OCI-LY3 (cell line): ENCODE measurements at regions not wholly inside any gene's neighbourhood (a gene's known extent, or its start where the extent isn't known, plus 50 kb on each side); places are given as distances from the start of the nearest gene placed in this dataset.

Experiments used
- H2AFZ ChIP-seq: fragments of 200-600, 300-600 bp; shearing (Covaris generic); 2 replicates; pipeline ENCODE4 v1.6.0; 2014; ENCODE audit warnings: antibody characterized with exemption, low read depth, low read length
- H3K27ac ChIP-seq: fragments of 200-600, 300-600 bp; sonication (generic); 2 replicates; pipeline ENCODE4 v1.5.1; 2014; ENCODE audit warnings: mild to moderate bottlenecking, low read length, moderate library complexity, mixed read lengths
- H3K27me3 ChIP-seq: fragments of 200-600, 300-600 bp; sonication (generic); 2 replicates; pipeline ENCODE4 v1.6.1; 2014; ENCODE audit warnings: low read depth, low read length, mixed read lengths
- H3K36me3 ChIP-seq: fragments of 200-600, 300-600 bp; sonication (generic); replicated peaks from 2 replicates; pipeline ENCODE3; 2014; ENCODE audit warnings: low read depth, low read length, mixed read lengths
- H3K4me1 ChIP-seq: fragments of 300-600, 200-600 bp; sonication (generic); 2 replicates; pipeline ENCODE4 v1.6.1; 2014; ENCODE audit warnings: low read length, mixed read lengths
- H3K4me2 ChIP-seq: fragments of 200-600, 300-600 bp; sonication (generic); 2 replicates; pipeline ENCODE4 v1.6.1; 2014; ENCODE audit warnings: low read length, mixed read lengths
- H3K4me3 ChIP-seq: fragments of 300-600, 200-600 bp; sonication (generic); 2 replicates; pipeline ENCODE4 v1.5.1; 2014; ENCODE audit warnings: antibody characterized with exemption, mild to moderate bottlenecking, low read length, moderate library complexity
- H3K79me2 ChIP-seq: fragments of 300-600, 200-600 bp; shearing (Covaris generic); 2 replicates; pipeline ENCODE4 v1.6.1; 2014; ENCODE audit warnings: mild to moderate bottlenecking, low read length, mixed read lengths
- H3K9ac ChIP-seq: fragments of 300-600, 200-600 bp; shearing (Covaris generic); 2 replicates; pipeline ENCODE4 v1.6.0; 2014; ENCODE audit warnings: mild to moderate bottlenecking, low read length, moderate library complexity
- H3K9me3 ChIP-seq: fragments of 200-600, 300-600 bp; shearing (Covaris generic); 2 replicates; pipeline ENCODE4 v1.6.1; 2014; ENCODE audit warnings: low read length, mixed read lengths; ENCODE audit not compliant: insufficient read depth
- H4K20me1 ChIP-seq: fragments of 200-600, 300-600 bp; sonication (generic); 2 replicates; pipeline ENCODE4 v1.6.1; 2016; ENCODE audit warnings: low read length, mixed read lengths; ENCODE audit not compliant: insufficient read depth
- EZH2phosphoT487 ChIP-seq: fragments of 200-600 bp; shearing (Covaris generic); IDR thresholded peaks from 2 replicates; pipeline ENCODE4 v1.6.1; 2018; ENCODE audit warnings: antibody characterized with exemption, mixed run types, low read depth
- TF ChIP-seq, protein P1 (sequence below): fragments of 200-600, 300-600 bp; sonication (generic); IDR thresholded peaks from 2 replicates; pipeline ENCODE4 v1.5.1; 2014; ENCODE audit warnings: antibody characterized with exemption, low read length, low read depth

DNA sequence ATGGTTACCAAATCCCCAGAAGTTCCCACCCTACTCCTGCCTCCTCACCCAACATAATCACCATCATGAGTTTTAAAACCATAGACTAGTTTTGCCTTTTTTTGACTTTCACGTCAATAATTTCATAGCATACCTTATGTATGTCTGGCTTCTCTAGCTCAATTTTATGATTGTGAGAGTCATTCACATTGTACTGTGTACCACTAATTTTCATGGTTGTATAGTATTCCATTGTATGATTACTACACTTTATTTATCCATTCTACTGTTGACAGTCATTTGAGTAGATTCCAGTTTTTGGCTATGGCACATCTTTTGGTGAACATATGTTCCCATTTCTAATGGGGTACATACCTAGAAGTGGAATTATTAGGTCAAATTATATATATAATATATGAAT is 195.3 kb upstream of the TCF21 start:
- H3K9ac ChIP-seq: no peak overlapping the region
- H3K9me3 ChIP-seq: no peaks in the 10 kb centered on the region
- H3K27ac ChIP-seq: no peak overlapping the region
- H3K4me2 ChIP-seq: no peak overlapping the region
- TF ChIP-seq, protein P1, sequence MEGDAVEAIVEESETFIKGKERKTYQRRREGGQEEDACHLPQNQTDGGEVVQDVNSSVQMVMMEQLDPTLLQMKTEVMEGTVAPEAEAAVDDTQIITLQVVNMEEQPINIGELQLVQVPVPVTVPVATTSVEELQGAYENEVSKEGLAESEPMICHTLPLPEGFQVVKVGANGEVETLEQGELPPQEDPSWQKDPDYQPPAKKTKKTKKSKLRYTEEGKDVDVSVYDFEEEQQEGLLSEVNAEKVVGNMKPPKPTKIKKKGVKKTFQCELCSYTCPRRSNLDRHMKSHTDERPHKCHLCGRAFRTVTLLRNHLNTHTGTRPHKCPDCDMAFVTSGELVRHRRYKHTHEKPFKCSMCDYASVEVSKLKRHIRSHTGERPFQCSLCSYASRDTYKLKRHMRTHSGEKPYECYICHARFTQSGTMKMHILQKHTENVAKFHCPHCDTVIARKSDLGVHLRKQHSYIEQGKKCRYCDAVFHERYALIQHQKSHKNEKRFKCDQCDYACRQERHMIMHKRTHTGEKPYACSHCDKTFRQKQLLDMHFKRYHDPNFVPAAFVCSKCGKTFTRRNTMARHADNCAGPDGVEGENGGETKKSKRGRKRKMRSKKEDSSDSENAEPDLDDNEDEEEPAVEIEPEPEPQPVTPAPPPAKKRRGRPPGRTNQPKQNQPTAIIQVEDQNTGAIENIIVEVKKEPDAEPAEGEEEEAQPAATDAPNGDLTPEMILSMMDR: no peak
- no peak for TF ChIP-seq EZH2phosphoT487
- H3K4me1 ChIP-seq: no peaks in the 10 kb centered on the region
- H4K20me1 ChIP-seq: no peaks in the 10 kb centered on the region
- H3K4me3 ChIP-seq: no peak overlapping the region
- no peaks in the 10 kb centered on the region for H3K27me3 ChIP-seq
- H3K79me2 ChIP-seq: no peaks in the 10 kb centered on the region
- H2AFZ ChIP-seq: no peak overlapping the region
- H3K36me3 ChIP-seq: no peaks in the 10 kb centered on the region

DNA sequence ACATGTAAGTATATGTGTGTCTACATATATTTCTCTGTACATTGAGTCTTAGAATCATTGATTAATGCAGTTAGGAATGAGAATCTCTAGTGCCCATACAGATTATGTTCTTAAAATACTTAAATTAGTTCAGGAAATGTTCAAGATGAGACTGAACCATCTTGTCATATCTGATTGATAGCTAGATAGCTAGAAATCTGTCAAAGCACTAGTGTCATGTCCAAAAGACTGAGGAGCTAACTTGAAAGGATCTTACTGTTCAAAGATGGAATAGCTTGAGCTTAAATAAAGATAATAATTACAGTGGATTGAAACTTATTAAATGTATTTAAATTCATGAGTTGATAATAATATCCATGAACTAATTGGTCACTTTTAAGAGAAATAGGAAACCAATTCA is 191.7 kb upstream of the TCF21 start:
- Histone ChIP-seq H3K36me3 (no peaks in the 10 kb centered on the region), H3K27me3 (no peaks in the 10 kb centered on the region), H3K4me3 (no peak overlapping the region), H3K4me1 (no peaks in the 10 kb centered on the region), H4K20me1 (no peaks in the 10 kb centered on the region), H3K9ac (no peak overlapping the region), H3K79me2 (no peaks in the 10 kb centered on the region), H2AFZ (no peak overlapping the region), H3K27ac (no peak overlapping the region), H3K9me3 (no peaks in the 10 kb centered on the region), H3K4me2 (no peak overlapping the region)
- TF ChIP-seq, protein P1: no peak
- no peak for TF ChIP-seq EZH2phosphoT487

DNA sequence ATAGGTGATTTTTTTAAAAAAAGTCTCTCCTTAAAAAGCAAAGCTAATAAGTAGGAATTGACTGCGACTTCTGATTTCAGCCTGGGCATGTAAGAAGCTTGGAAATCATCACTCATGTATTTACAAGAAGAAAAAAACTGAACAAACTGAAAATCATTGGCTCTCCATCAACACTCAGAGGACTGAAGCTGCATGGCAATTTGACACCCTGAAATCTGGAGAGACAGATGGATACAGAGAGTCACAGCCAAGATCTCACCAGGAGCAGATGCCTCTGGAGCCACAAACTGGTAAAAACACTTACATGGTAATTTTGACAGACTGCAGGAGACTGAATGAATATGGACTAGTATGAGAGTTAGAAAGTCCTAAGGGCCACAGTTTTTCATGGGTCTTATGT is 191.2 kb upstream of the TCF21 start:
- Histone ChIP-seq H3K36me3 (no peaks in the 10 kb centered on the region), H3K9me3 (no peaks in the 10 kb centered on the region), H4K20me1 (no peaks in the 10 kb centered on the region), H3K4me3 (no peak overlapping the region), H3K4me2 (no peak overlapping the region), H3K27ac (no peak overlapping the region), H3K27me3 (no peaks in the 10 kb centered on the region), H3K79me2 (no peaks in the 10 kb centered on the region), H3K4me1 (no peaks in the 10 kb centered on the region), H2AFZ (no peak overlapping the region), H3K9ac (no peak overlapping the region)
- TF ChIP-seq EZH2phosphoT487: no peak
- TF ChIP-seq, protein P1: no peak

DNA sequence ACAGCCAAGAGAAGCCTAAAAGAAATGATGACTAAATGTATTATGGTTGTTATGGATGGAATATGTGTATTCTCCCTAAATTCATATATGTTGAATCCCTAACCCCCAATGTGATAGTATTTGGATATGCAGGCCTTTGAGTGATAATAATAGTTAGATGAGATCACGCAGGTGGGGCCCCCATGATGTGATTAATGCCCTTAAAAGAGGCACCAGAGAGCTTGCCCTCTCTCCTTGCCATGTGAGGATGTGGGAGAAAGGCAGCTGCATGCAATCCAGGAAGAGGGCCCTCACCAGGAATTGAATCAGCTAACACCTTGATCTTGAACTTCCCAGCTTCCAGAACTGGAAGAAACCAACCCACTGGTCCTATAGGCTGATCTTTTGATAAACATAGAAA is 190.6 kb upstream of the TCF21 start:
- H3K9ac ChIP-seq: no peak overlapping the region
- no peaks in the 10 kb centered on the region for H3K4me1 ChIP-seq
- no peaks in the 10 kb centered on the region for H3K36me3 ChIP-seq
- no peak overlapping the region for H3K4me3 ChIP-seq
- no peaks in the 10 kb centered on the region for H3K9me3 ChIP-seq
- H4K20me1 ChIP-seq: no peaks in the 10 kb centered on the region
- no peak overlapping the region for H3K4me2 ChIP-seq
- H3K27me3 ChIP-seq: no peaks in the 10 kb centered on the region
- TF ChIP-seq, protein P1: no peak
- no peak overlapping the region for H3K27ac ChIP-seq
- no peak overlapping the region for H2AFZ ChIP-seq
- H3K79me2 ChIP-seq: no peaks in the 10 kb centered on the region
